ENCODE measurements at regions not wholly inside any gene's neighbourhood (a gene's known extent, or its start where the extent isn't known, plus 50 kb on each side); places are given as distances from the start of the nearest gene placed in this dataset.

DNA sequence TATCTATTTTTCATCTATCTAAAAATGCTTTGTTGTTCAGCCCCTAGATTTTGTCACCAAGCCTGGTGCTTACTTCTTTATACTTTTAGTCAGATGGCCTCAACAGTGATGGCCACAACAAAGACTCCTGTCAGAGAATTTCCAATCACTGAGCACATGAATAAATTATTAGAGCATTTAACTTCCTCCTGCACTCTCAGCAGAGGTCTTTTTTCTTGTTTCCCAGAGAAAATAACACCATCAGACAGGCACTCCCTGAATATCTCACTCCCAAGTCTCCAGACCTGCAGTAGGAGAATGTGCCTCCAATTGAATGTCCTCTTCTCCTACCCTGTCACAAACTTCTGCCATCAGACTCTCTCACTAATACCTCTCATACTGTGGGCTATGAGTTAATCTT, 616.0 kb upstream of the NR5A2 start:
- Histone ChIP-seq H3K9ac (ENCODE audit: low read depth in 1 of 2, low read length in 2 of 2) (no peak overlapping the region), H3K36me3 (ENCODE audit: control insufficient read depth in 2 of 2, insufficient read depth in 2 of 2, low read length in 2 of 2) (no peaks in the 10 kb centered on the region), H3K4me1 (ENCODE audit: control insufficient read depth in 2 of 2, insufficient read depth in 2 of 2, low read length in 2 of 2) (no peaks in the 10 kb centered on the region), H3K4me3 (ENCODE audit: low read length in 2 of 2) (no peak overlapping the region), H3K27ac (ENCODE audit: low read depth in 2 of 2, low read length in 2 of 2) (no peak overlapping the region), H3K9me3 (ENCODE audit: control insufficient read depth in 2 of 2, low read length in 2 of 2) (no peaks in the 10 kb centered on the region), H3K27me3 (ENCODE audit: control insufficient read depth in 2 of 2, insufficient read depth in 2 of 2, low read length in 2 of 2) (no peaks in the 10 kb centered on the region)

DNA sequence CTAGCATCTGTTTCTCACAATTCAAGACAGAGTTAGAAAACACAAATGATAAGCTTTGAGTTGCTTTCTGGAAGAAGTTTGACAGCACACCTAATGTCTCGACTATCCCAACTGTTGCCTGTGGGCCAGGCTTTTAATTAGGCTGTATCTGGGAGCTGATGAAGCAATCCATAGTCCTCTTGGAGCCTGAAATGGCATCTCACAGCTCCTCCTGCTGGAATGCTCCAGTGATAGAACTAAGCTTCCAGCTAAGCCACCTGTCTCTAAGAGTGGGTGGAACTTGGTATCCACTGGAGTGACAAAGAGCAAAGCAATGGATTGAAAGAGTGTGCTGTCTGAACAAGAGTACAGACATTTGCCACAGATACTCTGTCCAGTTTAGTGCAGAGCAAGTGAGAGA, 605.3 kb upstream of the NR5A2 start:
- H3K27ac ChIP-seq (ENCODE audit: low read depth in 2 of 2, low read length in 2 of 2): no peak overlapping the region
- H3K4me1 ChIP-seq (ENCODE audit: control insufficient read depth in 2 of 2, insufficient read depth in 2 of 2, low read length in 2 of 2): no peaks in the 10 kb centered on the region
- no peaks in the 10 kb centered on the region for H3K36me3 ChIP-seq (ENCODE audit: control insufficient read depth in 2 of 2, insufficient read depth in 2 of 2, low read length in 2 of 2)
- no peak overlapping the region for H3K4me3 ChIP-seq (ENCODE audit: low read length in 2 of 2)
- no peak overlapping the region for H3K9ac ChIP-seq (ENCODE audit: low read depth in 1 of 2, low read length in 2 of 2)
- no peaks in the 10 kb centered on the region for H3K27me3 ChIP-seq (ENCODE audit: control insufficient read depth in 2 of 2, insufficient read depth in 2 of 2, low read length in 2 of 2)
- no peaks in the 10 kb centered on the region for H3K9me3 ChIP-seq (ENCODE audit: control insufficient read depth in 2 of 2, low read length in 2 of 2)

- H3K27ac ChIP-seq (ENCODE audit: low read depth in 2 of 2, low read length in 2 of 2): no peak overlapping the region
- H3K9ac ChIP-seq (ENCODE audit: low read depth in 1 of 2, low read length in 2 of 2): no peak overlapping the region
- H3K27me3 ChIP-seq (ENCODE audit: control insufficient read depth in 2 of 2, insufficient read depth in 2 of 2, low read length in 2 of 2): no peaks in the 10 kb centered on the region
- no peaks in the 10 kb centered on the region for H3K4me1 ChIP-seq (ENCODE audit: control insufficient read depth in 2 of 2, insufficient read depth in 2 of 2, low read length in 2 of 2)
- no peaks in the 10 kb centered on the region for H3K36me3 ChIP-seq (ENCODE audit: control insufficient read depth in 2 of 2, insufficient read depth in 2 of 2, low read length in 2 of 2)
- H3K4me3 ChIP-seq (ENCODE audit: low read length in 2 of 2): no peak overlapping the region
- no peaks in the 10 kb centered on the region for H3K9me3 ChIP-seq (ENCODE audit: control insufficient read depth in 2 of 2, low read length in 2 of 2)
Observed at GRCh38 chr1:199447906-199448305, 579.6 kb upstream of the NR5A2 start.

GRCh38 chr1:199448646-199449045, 578.9 kb upstream of the NR5A2 start:
- Histone ChIP-seq H3K27me3 (ENCODE audit: control insufficient read depth in 2 of 2, insufficient read depth in 2 of 2, low read length in 2 of 2) (no peaks in the 10 kb centered on the region), H3K36me3 (ENCODE audit: control insufficient read depth in 2 of 2, insufficient read depth in 2 of 2, low read length in 2 of 2) (no peaks in the 10 kb centered on the region), H3K9me3 (ENCODE audit: control insufficient read depth in 2 of 2, low read length in 2 of 2) (no peaks in the 10 kb centered on the region), H3K9ac (ENCODE audit: low read depth in 1 of 2, low read length in 2 of 2) (no peak overlapping the region), H3K4me1 (ENCODE audit: control insufficient read depth in 2 of 2, insufficient read depth in 2 of 2, low read length in 2 of 2) (no peaks in the 10 kb centered on the region), H3K27ac (ENCODE audit: low read depth in 2 of 2, low read length in 2 of 2) (no peak overlapping the region), H3K4me3 (ENCODE audit: low read length in 2 of 2) (no peak overlapping the region)

DNA sequence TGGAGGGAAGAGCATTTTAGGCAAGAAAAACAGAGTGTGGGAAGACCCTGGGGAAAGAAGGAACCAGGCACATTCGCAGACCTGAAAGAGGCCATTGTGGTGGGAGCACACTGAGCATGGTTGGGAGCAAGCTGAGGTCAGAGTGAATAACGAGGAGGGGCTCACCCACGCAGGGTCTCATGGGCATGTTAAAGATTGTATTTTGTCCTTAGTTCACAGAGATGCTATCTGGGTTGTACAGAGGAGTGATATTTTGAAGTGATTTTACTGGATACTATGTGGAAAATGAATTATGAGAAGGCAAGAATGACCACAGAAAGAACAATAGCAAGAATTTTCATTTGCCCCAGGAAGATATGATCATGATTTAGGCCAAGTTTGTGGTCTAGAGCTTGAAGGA, 578.3 kb upstream of the NR5A2 start:
- H3K4me3 ChIP-seq (ENCODE audit: low read length in 2 of 2): no peak overlapping the region
- no peaks in the 10 kb centered on the region for H3K36me3 ChIP-seq (ENCODE audit: control insufficient read depth in 2 of 2, insufficient read depth in 2 of 2, low read length in 2 of 2)
- H3K9me3 ChIP-seq (ENCODE audit: control insufficient read depth in 2 of 2, low read length in 2 of 2): no peaks in the 10 kb centered on the region
- H3K4me1 ChIP-seq (ENCODE audit: control insufficient read depth in 2 of 2, insufficient read depth in 2 of 2, low read length in 2 of 2): no peaks in the 10 kb centered on the region
- H3K27ac ChIP-seq (ENCODE audit: low read depth in 2 of 2, low read length in 2 of 2): no peak overlapping the region
- no peak overlapping the region for H3K9ac ChIP-seq (ENCODE audit: low read depth in 1 of 2, low read length in 2 of 2)
- H3K27me3 ChIP-seq (ENCODE audit: control insufficient read depth in 2 of 2, insufficient read depth in 2 of 2, low read length in 2 of 2): no peaks in the 10 kb centered on the region

- no peaks in the 10 kb centered on the region for H3K4me1 ChIP-seq (ENCODE audit: control insufficient read depth in 2 of 2, insufficient read depth in 2 of 2, low read length in 2 of 2)
- H3K36me3 ChIP-seq (ENCODE audit: control insufficient read depth in 2 of 2, insufficient read depth in 2 of 2, low read length in 2 of 2): no peaks in the 10 kb centered on the region
- H3K9me3 ChIP-seq (ENCODE audit: control insufficient read depth in 2 of 2, low read length in 2 of 2): no peaks in the 10 kb centered on the region
- no peak overlapping the region for H3K4me3 ChIP-seq (ENCODE audit: low read length in 2 of 2)
- H3K27ac ChIP-seq (ENCODE audit: low read depth in 2 of 2, low read length in 2 of 2): no peak overlapping the region
- no peak overlapping the region for H3K9ac ChIP-seq (ENCODE audit: low read depth in 1 of 2, low read length in 2 of 2)
- no peaks in the 10 kb centered on the region for H3K27me3 ChIP-seq (ENCODE audit: control insufficient read depth in 2 of 2, insufficient read depth in 2 of 2, low read length in 2 of 2)
Observed at GRCh38 chr1:199449681-199450080, 577.8 kb upstream of the NR5A2 start.

- H3K4me1 ChIP-seq (ENCODE audit: control insufficient read depth in 2 of 2, insufficient read depth in 2 of 2, low read length in 2 of 2): no peaks in the 10 kb centered on the region
- H3K9ac ChIP-seq (ENCODE audit: low read depth in 1 of 2, low read length in 2 of 2): no peak overlapping the region
- no peak overlapping the region for H3K4me3 ChIP-seq (ENCODE audit: low read length in 2 of 2)
- H3K27me3 ChIP-seq (ENCODE audit: control insufficient read depth in 2 of 2, insufficient read depth in 2 of 2, low read length in 2 of 2): no peaks in the 10 kb centered on the region
- H3K36me3 ChIP-seq (ENCODE audit: control insufficient read depth in 2 of 2, insufficient read depth in 2 of 2, low read length in 2 of 2): no peaks in the 10 kb centered on the region
- H3K27ac ChIP-seq (ENCODE audit: low read depth in 2 of 2, low read length in 2 of 2): no peak overlapping the region
- no peaks in the 10 kb centered on the region for H3K9me3 ChIP-seq (ENCODE audit: control insufficient read depth in 2 of 2, low read length in 2 of 2)
Observed at GRCh38 chr1:199452627-199453026, 574.9 kb upstream of the NR5A2 start.

GRCh38 chr1:199453723-199454122, 573.8 kb upstream of the NR5A2 start:
- H3K9me3 ChIP-seq (ENCODE audit: control insufficient read depth in 2 of 2, low read length in 2 of 2): no peaks in the 10 kb centered on the region
- no peak overlapping the region for H3K9ac ChIP-seq (ENCODE audit: low read depth in 1 of 2, low read length in 2 of 2)
- no peak overlapping the region for H3K27ac ChIP-seq (ENCODE audit: low read depth in 2 of 2, low read length in 2 of 2)
- no peaks in the 10 kb centered on the region for H3K4me1 ChIP-seq (ENCODE audit: control insufficient read depth in 2 of 2, insufficient read depth in 2 of 2, low read length in 2 of 2)
- no peaks in the 10 kb centered on the region for H3K27me3 ChIP-seq (ENCODE audit: control insufficient read depth in 2 of 2, insufficient read depth in 2 of 2, low read length in 2 of 2)
- H3K4me3 ChIP-seq (ENCODE audit: low read length in 2 of 2): no peak overlapping the region
- H3K36me3 ChIP-seq (ENCODE audit: control insufficient read depth in 2 of 2, insufficient read depth in 2 of 2, low read length in 2 of 2): no peaks in the 10 kb centered on the region

- Histone ChIP-seq H3K9ac (ENCODE audit: low read depth in 1 of 2, low read length in 2 of 2) (no peak overlapping the region), H3K4me1 (ENCODE audit: control insufficient read depth in 2 of 2, insufficient read depth in 2 of 2, low read length in 2 of 2) (no peaks in the 10 kb centered on the region), H3K27me3 (ENCODE audit: control insufficient read depth in 2 of 2, insufficient read depth in 2 of 2, low read length in 2 of 2) (no peaks in the 10 kb centered on the region), H3K27ac (ENCODE audit: low read depth in 2 of 2, low read length in 2 of 2) (no peak overlapping the region), H3K36me3 (ENCODE audit: control insufficient read depth in 2 of 2, insufficient read depth in 2 of 2, low read length in 2 of 2) (no peaks in the 10 kb centered on the region), H3K9me3 (ENCODE audit: control insufficient read depth in 2 of 2, low read length in 2 of 2) (no peaks in the 10 kb centered on the region), H3K4me3 (ENCODE audit: low read length in 2 of 2) (no peak overlapping the region)
Observed at GRCh38 chr1:199460933-199461332, 566.6 kb upstream of the NR5A2 start.

DNA sequence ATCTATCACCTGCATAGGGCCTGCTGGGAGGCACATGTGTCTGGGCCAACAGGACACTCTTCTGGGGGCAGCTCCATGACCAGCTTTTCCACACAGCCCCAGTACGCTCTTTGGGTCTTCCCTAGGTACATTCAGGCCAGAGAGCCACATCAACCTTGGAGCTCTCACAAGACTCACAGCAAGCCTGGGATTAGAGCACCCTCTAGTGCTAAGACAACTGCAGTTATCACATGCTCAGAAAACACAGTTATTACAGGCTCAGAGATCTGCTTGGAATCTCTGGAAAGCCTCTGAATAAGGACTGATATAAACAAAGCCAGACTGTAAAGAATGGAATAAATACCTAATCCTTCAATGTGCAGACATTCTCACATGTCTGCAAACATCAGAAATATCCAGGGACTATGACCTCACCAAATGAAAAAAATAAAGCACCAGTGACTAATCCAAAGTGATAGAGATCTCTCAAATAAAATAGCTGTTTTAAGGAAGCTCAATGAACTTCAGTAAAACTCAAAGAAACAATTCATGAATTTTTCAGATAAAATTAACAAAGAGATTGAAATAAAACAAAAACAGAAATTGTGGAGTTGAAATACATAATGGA, 563.9 kb upstream of the NR5A2 start:
- Histone ChIP-seq H3K9ac (ENCODE audit: low read depth in 1 of 2, low read length in 2 of 2) (no peak overlapping the region), H3K27ac (ENCODE audit: low read depth in 2 of 2, low read length in 2 of 2) (no peak overlapping the region), H3K9me3 (ENCODE audit: control insufficient read depth in 2 of 2, low read length in 2 of 2) (no peaks in the 10 kb centered on the region), H3K4me1 (ENCODE audit: control insufficient read depth in 2 of 2, insufficient read depth in 2 of 2, low read length in 2 of 2) (no peaks in the 10 kb centered on the region), H3K36me3 (ENCODE audit: control insufficient read depth in 2 of 2, insufficient read depth in 2 of 2, low read length in 2 of 2) (no peaks in the 10 kb centered on the region), H3K27me3 (ENCODE audit: control insufficient read depth in 2 of 2, insufficient read depth in 2 of 2, low read length in 2 of 2) (no peaks in the 10 kb centered on the region), H3K4me3 (ENCODE audit: low read length in 2 of 2) (no peak overlapping the region)

DNA sequence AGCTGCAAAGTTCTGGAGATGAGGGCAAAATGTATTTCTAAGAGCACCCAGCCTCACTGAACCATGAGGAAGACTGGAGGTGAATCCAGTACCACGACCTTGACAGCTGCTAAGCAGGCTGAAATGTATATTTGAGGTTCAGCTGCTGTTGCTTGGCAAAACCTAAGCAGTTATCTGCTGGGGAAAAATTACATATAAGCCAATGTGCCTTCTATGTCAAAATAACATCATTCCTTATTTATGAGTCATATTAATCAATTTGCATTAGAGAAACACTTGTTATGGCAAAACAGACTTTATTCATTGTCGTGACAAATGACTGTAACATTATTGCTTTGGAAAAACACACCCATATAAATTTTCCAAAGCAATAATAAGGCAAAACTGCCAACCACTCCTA, 560.5 kb upstream of the NR5A2 start:
- no peaks in the 10 kb centered on the region for H3K27me3 ChIP-seq (ENCODE audit: control insufficient read depth in 2 of 2, insufficient read depth in 2 of 2, low read length in 2 of 2)
- H3K9me3 ChIP-seq (ENCODE audit: control insufficient read depth in 2 of 2, low read length in 2 of 2): no peaks in the 10 kb centered on the region
- H3K4me1 ChIP-seq (ENCODE audit: control insufficient read depth in 2 of 2, insufficient read depth in 2 of 2, low read length in 2 of 2): no peaks in the 10 kb centered on the region
- no peak overlapping the region for H3K4me3 ChIP-seq (ENCODE audit: low read length in 2 of 2)
- H3K27ac ChIP-seq (ENCODE audit: low read depth in 2 of 2, low read length in 2 of 2): no peak overlapping the region
- H3K9ac ChIP-seq (ENCODE audit: low read depth in 1 of 2, low read length in 2 of 2): no peak overlapping the region
- H3K36me3 ChIP-seq (ENCODE audit: control insufficient read depth in 2 of 2, insufficient read depth in 2 of 2, low read length in 2 of 2): no peaks in the 10 kb centered on the region

Measured in mucosa of rectum (tissue), 2 donors.